Liver (tissue), 3 donors: ENCODE measurements at regions not wholly inside any gene's neighbourhood (a gene's known extent, or its start where the extent isn't known, plus 50 kb on each side); places are given as distances from the start of the nearest gene placed in this dataset.

Experiments
- GABPA ChIP-seq, 2 donors: IDR thresholded peaks in 1 of 2; conservative IDR thresholded peaks in 1 of 2; 2 replicates each; pipeline ENCODE4 v1.6.1; 2016; ENCODE audit warnings: antibody characterized with exemption in 2 of 2, mild to moderate bottlenecking in 1 of 2, moderate library complexity in 1 of 2
- JUND ChIP-seq, 2 donors: IDR thresholded peaks; 2 replicates each; pipeline ENCODE4 v1.6.1; 2016; ENCODE audit warnings: antibody characterized with exemption in 2 of 2
- TAF1 ChIP-seq: conservative IDR thresholded peaks from 2 replicates; pipeline ENCODE4 v1.6.1; 2016; ENCODE audit warnings: antibody characterized with exemption, mild to moderate bottlenecking
- TF ChIP-seq, protein P1 (sequence below): fragments of 150-350 bp; IDR thresholded peaks from 2 replicates; pipeline ENCODE4 v1.5.1; 2017; ENCODE audit warnings: improper control_type of control experiment, low read depth, low read length; ENCODE audit not compliant: missing input control
- donor health status: healthy.
- donor health status: healthy.

DNA sequence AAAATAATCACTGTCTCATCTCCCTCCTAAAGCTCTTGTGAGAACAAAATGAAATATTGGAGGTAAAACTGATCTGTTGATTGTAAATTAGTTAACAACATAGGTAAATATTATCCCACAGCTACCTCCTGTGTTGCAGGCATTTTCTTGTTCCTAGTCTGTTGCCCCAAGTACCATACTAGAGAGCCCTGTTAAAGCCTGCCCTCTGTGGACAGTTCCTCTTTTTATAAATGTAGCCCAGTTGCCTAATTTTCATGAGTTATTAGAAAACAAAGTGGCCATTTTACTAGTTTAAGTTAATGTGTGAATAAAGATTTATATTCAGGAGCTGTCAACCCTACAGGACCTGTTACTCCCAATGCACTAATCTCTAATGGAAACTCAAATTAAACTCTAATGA is 180.0 kb upstream of the KCND3 start:
- TF ChIP-seq, protein P1, sequence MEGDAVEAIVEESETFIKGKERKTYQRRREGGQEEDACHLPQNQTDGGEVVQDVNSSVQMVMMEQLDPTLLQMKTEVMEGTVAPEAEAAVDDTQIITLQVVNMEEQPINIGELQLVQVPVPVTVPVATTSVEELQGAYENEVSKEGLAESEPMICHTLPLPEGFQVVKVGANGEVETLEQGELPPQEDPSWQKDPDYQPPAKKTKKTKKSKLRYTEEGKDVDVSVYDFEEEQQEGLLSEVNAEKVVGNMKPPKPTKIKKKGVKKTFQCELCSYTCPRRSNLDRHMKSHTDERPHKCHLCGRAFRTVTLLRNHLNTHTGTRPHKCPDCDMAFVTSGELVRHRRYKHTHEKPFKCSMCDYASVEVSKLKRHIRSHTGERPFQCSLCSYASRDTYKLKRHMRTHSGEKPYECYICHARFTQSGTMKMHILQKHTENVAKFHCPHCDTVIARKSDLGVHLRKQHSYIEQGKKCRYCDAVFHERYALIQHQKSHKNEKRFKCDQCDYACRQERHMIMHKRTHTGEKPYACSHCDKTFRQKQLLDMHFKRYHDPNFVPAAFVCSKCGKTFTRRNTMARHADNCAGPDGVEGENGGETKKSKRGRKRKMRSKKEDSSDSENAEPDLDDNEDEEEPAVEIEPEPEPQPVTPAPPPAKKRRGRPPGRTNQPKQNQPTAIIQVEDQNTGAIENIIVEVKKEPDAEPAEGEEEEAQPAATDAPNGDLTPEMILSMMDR = no peak
- no peak for TF ChIP-seq JUND (IDR thresholded peaks at IDR 0.05)
- no peak for TF ChIP-seq GABPA (IDR thresholded peaks at IDR 0.05 in 1 of 2, conservative IDR thresholded peaks at IDR 0.05 in 1 of 2)
- no peak for TF ChIP-seq TAF1
